OCI-LY1 (cell line): ENCODE measurements at regions not wholly inside any gene's neighbourhood (a gene's known extent, or its start where the extent isn't known, plus 50 kb on each side); places are given as distances from the start of the nearest gene placed in this dataset.

Experiments used
- H2AFZ ChIP-seq: fragments of 200-600 bp; sonication (generic), shearing (Covaris generic); 2 replicates; pipeline ENCODE4 v1.6.0; 2014; ENCODE audit warnings: antibody characterized with exemption, mild to moderate bottlenecking, low read length
- H3F3A ChIP-seq: fragments of 200-600 bp; sonication (generic), shearing (Covaris generic); 2 replicates; pipeline ENCODE4 v1.6.0; 2014; ENCODE audit warnings: mild to moderate bottlenecking, antibody characterized with exemption, low read length, moderate library complexity; ENCODE audit not compliant: insufficient read depth
- H3K27ac ChIP-seq: fragments of 200-600 bp; sonication (generic); 2 replicates; pipeline ENCODE4 v1.5.1; 2014; ENCODE audit warnings: low read length, mixed run types, mild to moderate bottlenecking, low read depth; ENCODE audit not compliant: poor library complexity, severe bottlenecking
- H3K27me3 ChIP-seq: fragments of 200-600 bp; sonication (generic); 2 replicates; pipeline ENCODE4 v1.6.0; 2014; ENCODE audit warnings: antibody characterized with exemption, mild to moderate bottlenecking, low read length, moderate library complexity; ENCODE audit not compliant: insufficient read depth
- H3K36me3 ChIP-seq: fragments of 200-600 bp; sonication (generic); 2 replicates; pipeline ENCODE4 v1.6.1; 2014; ENCODE audit warnings: mild to moderate bottlenecking, antibody characterized with exemption, low read length, moderate library complexity, mixed read lengths; ENCODE audit not compliant: insufficient read depth
- H3K4me1 ChIP-seq: fragments of 200-600 bp; sonication (generic); 2 replicates; pipeline ENCODE4 v1.5.1; 2014; ENCODE audit warnings: mild to moderate bottlenecking, low read length, moderate library complexity; ENCODE audit not compliant: insufficient read depth, severe bottlenecking
- H3K4me2 ChIP-seq: fragments of 200-600 bp; sonication (generic), shearing (Covaris generic); 2 replicates; pipeline ENCODE4 v1.6.1; 2014; ENCODE audit warnings: low read length
- H3K4me3 ChIP-seq: fragments of 200-600 bp; sonication (generic); 2 replicates; pipeline ENCODE4 v1.5.1; 2014; ENCODE audit warnings: low read length, low read depth, mild to moderate bottlenecking, mixed read lengths; ENCODE audit not compliant: poor library complexity, severe bottlenecking
- H3K79me2 ChIP-seq: fragments of 200-600 bp; shearing (Covaris generic); 2 replicates; pipeline ENCODE4 v1.6.1; 2016; ENCODE audit warnings: mixed run types, low read length, mixed read lengths; ENCODE audit not compliant: insufficient read depth
- H3K9ac ChIP-seq: fragments of 200-600 bp; sonication (generic), shearing (Covaris generic); 2 replicates; pipeline ENCODE4 v1.6.1; 2014; ENCODE audit warnings: mild to moderate bottlenecking, low read length, mixed read lengths
- H3K9me2 ChIP-seq: fragments of 200-600 bp; sonication (generic), shearing (Covaris generic); 2 replicates; pipeline ENCODE4 v1.6.1; 2014; ENCODE audit warnings: low read depth, mild to moderate bottlenecking, low read length, mixed read lengths
- H3K9me3 ChIP-seq: fragments of 200-600 bp; shearing (Covaris generic); 2 replicates; pipeline ENCODE4 v1.6.1; 2014; ENCODE audit warnings: low read length, mixed read lengths
- H4K20me1 ChIP-seq: fragments of 200-600 bp; sonication (generic), shearing (Covaris generic); 2 replicates; pipeline ENCODE4 v1.6.0; 2016; ENCODE audit warnings: mild to moderate bottlenecking, low read length; ENCODE audit not compliant: insufficient read depth
- CTCF ChIP-seq: fragments of 200-600 bp; sonication (generic), shearing (Covaris generic); IDR thresholded peaks from 2 replicates; pipeline ENCODE4 v1.5.1; 2017; ENCODE audit warnings: mild to moderate bottlenecking, antibody characterized with exemption, low read length, moderate library complexity, mixed read lengths
- EZH2 ChIP-seq: fragments of 200-600 bp; sonication (generic), shearing (Covaris generic); IDR thresholded peaks from 2 replicates; pipeline ENCODE4 v1.8.0; 2017; ENCODE audit warnings: borderline replicate concordance, mixed run types, mild to moderate bottlenecking, antibody characterized with exemption, low read length, moderate library complexity, mixed read lengths

GRCh38 chr22:48772286-48772907 is 1055.3 kb downstream of the BRD1 start:
- H3K4me1 ChIP-seq: no peaks in the 10 kb centered on the region
- peaks cover 4% of the 10 kb centered on the region; the same call in 1 of the 2 replicates for H3K9me3 ChIP-seq
- H3K4me2 ChIP-seq: no peak overlapping the region
- no peak overlapping the region for H3K4me3 ChIP-seq
- H3K9ac ChIP-seq: no peak overlapping the region
- no peaks in the 10 kb centered on the region for H3K9me2 ChIP-seq
- no peaks in the 10 kb centered on the region for H3K27me3 ChIP-seq
- H3F3A ChIP-seq: no peaks in the 10 kb centered on the region
- no peaks in the 10 kb centered on the region for H3K36me3 ChIP-seq
- no peak overlapping the region for H3K27ac ChIP-seq
- no peaks in the 10 kb centered on the region for H3K79me2 ChIP-seq
- no peak for TF ChIP-seq EZH2
- no peak for TF ChIP-seq CTCF
- H2AFZ ChIP-seq: no peak overlapping the region
- no peaks in the 10 kb centered on the region for H4K20me1 ChIP-seq

- H3K27me3 ChIP-seq: no peaks in the 10 kb centered on the region
- H3K9me3 ChIP-seq: no peaks in the 10 kb centered on the region
- H3K4me1 ChIP-seq: no peaks in the 10 kb centered on the region
- no peak overlapping the region for H2AFZ ChIP-seq
- H4K20me1 ChIP-seq: no peaks in the 10 kb centered on the region
- H3K79me2 ChIP-seq: no peaks in the 10 kb centered on the region
- no peak overlapping the region for H3K4me3 ChIP-seq
- H3K4me2 ChIP-seq: no peak overlapping the region
- H3K27ac ChIP-seq: no peak overlapping the region
- TF ChIP-seq EZH2: no peak
- TF ChIP-seq CTCF: no peak
- no peaks in the 10 kb centered on the region for H3K36me3 ChIP-seq
- no peak overlapping the region for H3K9ac ChIP-seq
- H3F3A ChIP-seq: no peaks in the 10 kb centered on the region
- no peaks in the 10 kb centered on the region for H3K9me2 ChIP-seq
Measured at GRCh38 chr22:48765595-48765994, 1062.1 kb downstream of the BRD1 start.

GRCh38 chr22:48761546-48761945 is 1066.1 kb downstream of the BRD1 start:
- H2AFZ ChIP-seq: no peak overlapping the region
- H3K4me2 ChIP-seq: no peak overlapping the region
- no peaks in the 10 kb centered on the region for H3K79me2 ChIP-seq
- H4K20me1 ChIP-seq: no peaks in the 10 kb centered on the region
- no peak overlapping the region for H3K9ac ChIP-seq
- H3K27me3 ChIP-seq: no peaks in the 10 kb centered on the region
- no peak overlapping the region for H3K27ac ChIP-seq
- no peak overlapping the region for H3K4me3 ChIP-seq
- no peaks in the 10 kb centered on the region for H3K36me3 ChIP-seq
- no peaks in the 10 kb centered on the region for H3K9me2 ChIP-seq
- TF ChIP-seq CTCF (no peak), EZH2 (no peak)
- H3K9me3 ChIP-seq: no peaks in the 10 kb centered on the region
- H3F3A ChIP-seq: no peaks in the 10 kb centered on the region
- H3K4me1 ChIP-seq: no peaks in the 10 kb centered on the region
